ENCODE measurements at regions not wholly inside any gene's neighbourhood (a gene's known extent, or its start where the extent isn't known, plus 50 kb on each side); places are given as distances from the start of the nearest gene placed in this dataset.
"Not testable (repeated sequence)": the region's sequence is repeated elsewhere in the genome, so short reads cannot be mapped to it uniquely, and the experiment has no call there.

GRCh38 chr10:45056806-45057205, 56.1 kb downstream of the ZNF22 start:
- not testable (repeated sequence) for TF ChIP-seq EP300 (IDR thresholded peaks at IDR 0.05; ENCODE audit: low read depth); POLR2A (IDR thresholded peaks at IDR 0.05)
- TF ChIP-seq, protein P1, sequence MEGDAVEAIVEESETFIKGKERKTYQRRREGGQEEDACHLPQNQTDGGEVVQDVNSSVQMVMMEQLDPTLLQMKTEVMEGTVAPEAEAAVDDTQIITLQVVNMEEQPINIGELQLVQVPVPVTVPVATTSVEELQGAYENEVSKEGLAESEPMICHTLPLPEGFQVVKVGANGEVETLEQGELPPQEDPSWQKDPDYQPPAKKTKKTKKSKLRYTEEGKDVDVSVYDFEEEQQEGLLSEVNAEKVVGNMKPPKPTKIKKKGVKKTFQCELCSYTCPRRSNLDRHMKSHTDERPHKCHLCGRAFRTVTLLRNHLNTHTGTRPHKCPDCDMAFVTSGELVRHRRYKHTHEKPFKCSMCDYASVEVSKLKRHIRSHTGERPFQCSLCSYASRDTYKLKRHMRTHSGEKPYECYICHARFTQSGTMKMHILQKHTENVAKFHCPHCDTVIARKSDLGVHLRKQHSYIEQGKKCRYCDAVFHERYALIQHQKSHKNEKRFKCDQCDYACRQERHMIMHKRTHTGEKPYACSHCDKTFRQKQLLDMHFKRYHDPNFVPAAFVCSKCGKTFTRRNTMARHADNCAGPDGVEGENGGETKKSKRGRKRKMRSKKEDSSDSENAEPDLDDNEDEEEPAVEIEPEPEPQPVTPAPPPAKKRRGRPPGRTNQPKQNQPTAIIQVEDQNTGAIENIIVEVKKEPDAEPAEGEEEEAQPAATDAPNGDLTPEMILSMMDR (IDR thresholded peaks at IDR 0.05), result not testable (repeated sequence)
